ENCODE measurements at regions not wholly inside any gene's neighbourhood (a gene's known extent, or its start where the extent isn't known, plus 50 kb on each side); places are given as distances from the start of the nearest gene placed in this dataset.

GRCh38 chr3:64957408-64958198, 269.8 kb upstream of the ADAMTS9 start:
- Histone ChIP-seq H3K27me3 (no peaks in the 10 kb centered on the region), H3K27ac (replicated peaks in 1 of 4) (no peak overlapping the region), H3K4me3 (no peak overlapping the region), H3K9me3 (no peaks in the 10 kb centered on the region), H3K4me1 (peaks cover 3 to 11% (median 8%) of the 10 kb centered on the region in 4 donors), H3K36me3 (no peaks in the 10 kb centered on the region)
- 81% methylated on average over 6 of the region's 6 CpGs for WGBS
- DNase-seq (ENCODE audit: extremely low spot score), result no peak
- no peak for TF ChIP-seq CTCF (IDR thresholded peaks at IDR 0.05)
- no peak for TF ChIP-seq EP300 (IDR thresholded peaks at IDR 0.05)
- no peak for TF ChIP-seq POLR2AphosphoS5 (IDR thresholded peaks at IDR 0.05)
- no peak for TF ChIP-seq POLR2A (IDR thresholded peaks at IDR 0.05; ENCODE audit: low read depth)
- intact Hi-C loops (cut with DNase I), result no loop called here

DNA sequence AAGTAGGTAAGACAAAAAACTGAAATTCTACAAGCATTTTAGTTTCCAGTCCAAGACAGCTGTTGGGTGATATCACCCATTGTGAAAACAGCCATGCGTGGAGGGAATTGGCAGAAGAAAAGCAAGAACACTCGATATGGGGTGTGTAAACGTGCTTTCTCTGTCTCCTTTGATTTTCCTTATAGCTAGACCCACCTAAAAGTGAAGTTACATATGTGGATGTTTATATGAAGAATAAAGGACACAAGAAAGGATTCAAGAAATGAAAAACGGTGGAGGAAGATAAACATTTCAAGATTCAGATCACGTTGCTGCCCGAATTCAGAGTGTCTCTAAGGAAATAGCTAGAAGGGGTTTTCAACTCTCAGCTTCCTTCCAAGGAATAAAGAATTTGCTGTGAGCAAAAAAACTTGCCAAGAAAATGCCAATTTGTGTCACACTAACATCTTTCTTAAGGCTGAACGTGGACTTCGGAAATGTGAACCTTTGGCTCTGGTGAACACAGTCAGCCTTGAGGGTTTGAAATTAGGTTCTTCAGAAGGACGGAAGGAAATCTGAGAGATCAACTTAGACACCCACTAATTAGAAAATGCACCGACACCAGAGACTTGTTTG, 269.0 kb upstream of the ADAMTS9 start:
- TF ChIP-seq POLR2AphosphoS5 (IDR thresholded peaks at IDR 0.05) (no peak), POLR2A (IDR thresholded peaks at IDR 0.05; ENCODE audit: low read depth) (no peak), CTCF (IDR thresholded peaks at IDR 0.05) (no peak), EP300 (IDR thresholded peaks at IDR 0.05) (no peak)
- no peak overlapping the region for H3K27ac ChIP-seq (replicated peaks in 1 of 4)
- no peak for DNase-seq (ENCODE audit: extremely low spot score)
- H3K9me3 ChIP-seq, result no peaks in the 10 kb centered on the region
- H3K4me1 ChIP-seq, result peaks cover 3 to 11% (median 8%) of the 10 kb centered on the region in 4 donors
- H3K36me3 ChIP-seq, result no peaks in the 10 kb centered on the region
- WGBS, result 76% methylated on average over 10 of the region's 10 CpGs
- H3K4me3 ChIP-seq, result no peak overlapping the region
- no peaks in the 10 kb centered on the region for H3K27me3 ChIP-seq
- intact Hi-C loops (cut with DNase I), result no loop called here

DNA sequence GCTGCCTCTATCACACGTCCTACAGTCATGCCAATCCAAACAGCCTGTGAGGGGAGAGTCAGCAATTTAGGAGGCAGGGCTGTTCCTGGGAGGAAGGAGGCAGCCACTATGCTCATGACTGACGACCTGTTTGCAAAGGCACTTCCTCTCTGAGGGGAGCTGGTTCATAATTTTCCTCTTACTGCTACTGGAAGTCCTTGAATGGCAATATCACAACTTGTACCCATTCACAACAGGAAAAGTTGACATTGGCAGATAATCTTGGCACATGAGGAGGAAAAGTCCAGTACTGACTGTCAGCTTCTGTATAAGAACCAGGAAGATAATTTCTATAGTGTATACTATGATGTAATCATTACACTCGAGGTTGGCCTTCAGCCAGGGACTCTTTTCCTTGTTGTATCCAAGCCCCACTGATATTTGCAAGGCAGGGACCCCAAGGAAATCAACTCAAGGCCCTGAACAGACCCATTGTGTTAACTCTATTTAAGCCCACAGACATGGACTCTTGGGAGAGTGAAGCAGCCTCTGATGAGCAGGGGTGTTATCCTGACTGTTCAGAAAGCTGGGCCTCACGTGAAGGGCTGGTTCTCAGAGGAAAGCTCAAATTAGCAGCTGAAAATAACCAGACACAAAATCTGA, 267.3 kb upstream of the ADAMTS9 start:
- Histone ChIP-seq H3K4me1 (peaks cover 3 to 11% (median 8%) of the 10 kb centered on the region in 4 donors), H3K36me3 (no peaks in the 10 kb centered on the region), H3K27me3 (no peaks in the 10 kb centered on the region), H3K9me3 (no peaks in the 10 kb centered on the region), H3K27ac (replicated peaks in 1 of 4) (peak overlapping the region in 2 of 4 donors; percentile 44 to 54), H3K4me3 (no peak overlapping the region)
- no peak for TF ChIP-seq CTCF (IDR thresholded peaks at IDR 0.05)
- TF ChIP-seq POLR2A (IDR thresholded peaks at IDR 0.05; ENCODE audit: low read depth), result no peak
- no peak for TF ChIP-seq EP300 (IDR thresholded peaks at IDR 0.05)
- peak; percentile 65 to 70 for TF ChIP-seq POLR2AphosphoS5 (IDR thresholded peaks at IDR 0.05)
- intact Hi-C loops (cut with DNase I), result no loop called here
- no peak for DNase-seq (ENCODE audit: extremely low spot score)
- whole genome bisulfite sequencing, result 36% methylated on average over 4 of the region's 4 CpGs

GRCh38 chr3:64945171-64945729, 257.4 kb upstream of the ADAMTS9 start:
- Histone ChIP-seq H3K4me1 (peaks cover 5 to 31% (median 21%) of the 10 kb centered on the region in 4 donors), H3K9me3 (no peaks in the 10 kb centered on the region), H3K4me3 (no peak overlapping the region), H3K36me3 (no peaks in the 10 kb centered on the region), H3K27me3 (no peaks in the 10 kb centered on the region), H3K27ac (replicated peaks in 1 of 4) (peak overlapping the region; percentile 8 to 73 (median 64))
- 24% methylated on average over 5 of the region's 6 CpGs for WGBS
- TF ChIP-seq CTCF (IDR thresholded peaks at IDR 0.05) (no peak), EP300 (IDR thresholded peaks at IDR 0.05) (peak; percentile 31), POLR2A (IDR thresholded peaks at IDR 0.05; ENCODE audit: low read depth) (no peak), POLR2AphosphoS5 (IDR thresholded peaks at IDR 0.05) (peak; percentile 54 to 84)
- intact Hi-C loops (cut with DNase I), result no loop called here
- peak; percentile 92 for DNase-seq (ENCODE audit: extremely low spot score)
